NCI-H748 (cell line): ENCODE measurements at regions not wholly inside any gene's neighbourhood (a gene's known extent, or its start where the extent isn't known, plus 50 kb on each side); places are given as distances from the start of the nearest gene placed in this dataset.
"Not testable (repeated sequence)": the region's sequence is repeated elsewhere in the genome, so short reads cannot be mapped to it uniquely, and the experiment has no call there.

Source experiments
- DNase-seq: peaks from one replicate; lab custom pipeline; 2025; ENCODE audit not compliant: unreplicated experiment; lab: John Stamatoyannopoulos, UW

DNA sequence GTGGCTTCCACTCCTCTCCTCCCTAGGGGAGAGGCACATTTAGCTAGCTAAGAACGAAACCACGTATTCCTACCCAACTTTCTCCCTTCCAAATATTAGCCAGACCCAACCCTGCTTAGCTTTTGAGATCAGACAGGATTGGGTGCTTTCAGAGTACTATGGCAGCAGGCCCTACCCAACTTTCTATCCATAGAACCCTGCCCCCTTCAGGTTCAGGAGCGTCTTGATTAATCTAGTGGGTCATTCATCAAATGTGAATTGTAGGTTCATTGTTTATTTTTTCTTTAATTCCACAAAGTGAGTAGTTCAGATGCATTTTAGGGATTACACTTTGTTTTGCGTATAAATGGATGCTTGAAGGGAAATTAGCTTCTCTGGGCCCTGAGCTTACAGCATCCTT is 188.3 kb downstream of the MIB1 start:
- DNase-seq: no peak

DNA sequence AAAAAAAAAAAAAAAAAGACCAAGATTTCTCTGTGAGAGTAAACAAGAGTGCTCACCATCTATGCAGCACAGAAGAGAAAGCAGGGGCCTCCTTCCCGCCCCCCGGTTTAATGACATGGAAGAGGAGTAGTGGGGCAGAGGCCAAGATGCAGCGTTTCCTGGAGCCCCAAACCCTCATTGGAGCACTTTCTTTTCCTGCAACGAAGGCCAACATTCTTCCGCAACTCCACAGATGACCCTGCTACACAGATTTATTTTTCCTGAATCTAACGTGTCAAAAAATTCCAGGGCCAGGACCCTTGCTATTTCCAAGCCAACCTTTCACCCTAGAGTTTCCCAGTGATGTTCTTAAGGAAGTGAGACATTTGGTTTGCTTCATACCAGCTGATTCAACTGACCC is 189.6 kb downstream of the MIB1 start:
- no peak for DNase-seq

DNA sequence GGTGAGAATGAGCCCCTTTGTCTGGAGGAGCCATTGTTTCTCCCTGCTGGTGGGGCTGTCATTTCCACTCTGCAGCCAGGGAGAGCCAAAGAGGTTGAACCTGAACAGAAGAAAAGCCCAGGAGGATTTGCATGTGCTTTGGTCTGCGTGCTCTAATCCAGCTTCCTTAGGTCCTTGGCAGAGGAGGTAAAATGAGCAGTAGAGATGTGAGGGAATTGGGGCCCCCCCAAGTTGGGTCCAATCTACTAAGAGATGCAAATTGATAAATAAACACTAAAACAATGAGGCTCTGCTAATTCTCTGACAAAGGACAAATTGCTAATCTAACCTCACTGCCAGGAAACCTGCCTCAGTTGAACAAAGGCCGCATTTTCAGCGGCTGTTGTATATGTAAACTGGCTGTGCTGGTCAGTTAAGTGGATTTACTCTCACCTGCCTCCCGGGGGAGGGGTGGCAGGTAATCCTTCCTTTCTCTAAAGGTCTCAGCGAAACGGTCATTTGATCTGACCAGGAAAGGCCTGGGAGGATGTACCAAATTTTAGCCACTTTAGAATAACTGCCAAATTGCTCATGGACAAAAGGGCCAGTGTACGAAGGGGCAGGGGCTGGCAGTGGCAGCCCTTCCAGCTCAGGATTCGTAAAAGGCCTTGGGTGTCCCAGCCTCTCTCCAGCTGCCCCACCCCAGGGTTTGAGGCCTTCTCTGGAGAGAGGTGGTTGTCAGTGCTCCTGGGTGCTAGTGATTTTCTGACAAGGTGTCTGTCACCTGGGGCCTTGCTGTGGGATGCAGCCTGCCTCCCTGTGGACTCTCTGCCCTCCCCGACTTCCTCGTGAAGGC is 193.6 kb downstream of the MIB1 start:
- peak; percentile 78 for DNase-seq

DNA sequence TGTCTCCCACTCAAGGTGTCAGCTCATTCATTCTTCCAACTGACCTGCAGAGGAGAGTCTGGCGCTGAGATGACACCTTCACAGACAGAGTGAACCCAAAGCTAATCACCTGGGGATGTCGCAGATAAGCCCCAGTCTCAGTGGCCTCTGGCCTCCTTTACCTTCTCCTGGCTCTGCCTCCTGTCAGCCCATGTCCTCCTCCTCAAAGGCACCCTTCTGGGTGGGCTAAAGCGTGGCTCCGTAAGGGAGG is 194.1 kb downstream of the MIB1 start:
- no peak for DNase-seq

DNA sequence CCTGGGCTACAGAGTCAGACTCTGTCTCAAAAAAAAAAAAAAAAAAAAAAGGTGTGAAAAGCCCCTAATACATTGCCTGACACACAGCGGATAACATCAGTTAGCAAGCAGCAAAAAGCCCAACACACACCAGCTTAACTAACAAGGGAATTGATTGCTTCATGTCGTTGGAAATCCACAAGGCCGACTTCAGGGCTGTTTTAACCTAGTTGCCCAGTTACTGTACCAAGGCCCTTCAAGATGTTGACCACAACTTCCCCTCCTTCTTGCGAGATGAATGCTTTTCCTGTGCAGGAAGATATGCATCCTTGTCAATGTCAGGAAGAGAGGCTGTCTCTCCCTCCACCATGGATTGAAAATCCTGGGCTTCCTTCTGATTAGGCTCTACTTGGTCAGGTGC is 202.9 kb downstream of the MIB1 start:
- DNase-seq: no peak

DNA sequence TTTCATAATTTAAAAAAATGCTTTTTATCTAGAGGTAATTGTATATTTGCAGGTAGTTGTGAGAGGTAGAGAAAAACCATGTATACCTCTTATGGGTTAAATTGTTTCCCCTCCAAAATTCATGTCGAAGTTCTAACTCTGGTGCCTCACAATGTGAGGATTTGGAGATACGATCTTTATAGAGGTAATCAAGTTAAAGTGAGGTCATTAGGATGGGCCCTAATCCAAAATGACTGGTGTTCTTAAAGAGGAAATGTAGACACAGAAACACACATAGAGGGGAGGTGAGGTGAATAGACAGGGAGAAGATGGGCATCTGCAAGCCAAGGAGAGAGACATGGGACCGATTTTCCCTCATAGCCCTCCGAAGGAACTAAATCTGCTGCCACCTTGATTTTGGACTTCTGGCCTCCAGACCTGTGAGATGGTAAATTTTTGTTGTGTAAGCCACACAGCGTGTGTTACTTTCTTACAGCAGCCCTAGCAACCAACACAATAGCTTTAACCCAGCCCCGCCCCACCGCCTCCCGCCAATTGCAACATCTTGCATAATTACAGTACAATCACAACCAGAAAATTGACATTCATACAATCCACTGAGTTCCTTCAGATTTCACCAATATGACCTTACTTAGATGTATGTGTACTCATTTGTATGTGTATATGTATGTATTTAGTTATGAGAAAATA is 208.9 kb downstream of the MIB1 start:
- DNase-seq: no peak

DNA sequence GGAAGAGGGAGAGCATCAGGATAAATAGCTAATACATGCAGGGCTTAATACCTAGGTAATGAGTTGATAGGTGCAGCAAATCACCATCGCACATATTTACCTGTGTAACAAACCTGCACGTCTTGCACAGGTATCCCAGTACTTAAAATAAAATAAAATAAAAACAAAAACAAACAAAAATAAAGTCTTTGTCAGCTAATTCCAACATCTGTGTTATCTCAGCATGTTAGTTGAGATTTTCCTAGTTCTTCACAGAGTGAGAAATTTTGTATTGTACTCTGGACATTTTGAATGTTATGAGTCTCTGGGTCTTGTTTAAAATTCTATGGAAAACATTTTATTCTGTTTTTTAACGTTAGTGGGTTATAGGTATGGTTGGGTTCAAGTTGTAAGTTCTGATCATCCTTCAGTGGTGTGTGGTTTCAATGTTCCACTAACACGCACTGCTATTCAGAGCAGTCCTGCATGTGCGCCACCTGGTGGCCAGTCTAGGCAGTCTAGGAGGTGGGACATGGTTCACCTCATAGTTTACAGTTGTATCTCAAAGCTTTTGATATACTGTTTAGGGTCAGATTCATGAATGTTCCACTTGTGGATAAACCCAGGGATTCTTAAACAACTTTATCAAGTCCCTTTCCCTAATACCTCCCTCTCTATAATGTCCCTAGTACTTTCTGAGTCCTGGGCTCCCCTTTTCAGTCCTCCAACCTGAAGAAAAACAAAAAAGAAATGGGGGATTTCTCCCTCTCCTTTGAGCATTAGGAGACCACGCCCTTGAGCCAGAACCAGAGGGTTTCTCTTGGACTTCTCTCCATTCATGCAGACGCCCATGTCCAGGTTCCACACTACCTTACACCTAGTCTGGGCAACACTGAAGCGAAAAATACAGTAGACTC is 213.4 kb upstream of the GATA6 start:
- DNase-seq: peak; percentile 70

DNA sequence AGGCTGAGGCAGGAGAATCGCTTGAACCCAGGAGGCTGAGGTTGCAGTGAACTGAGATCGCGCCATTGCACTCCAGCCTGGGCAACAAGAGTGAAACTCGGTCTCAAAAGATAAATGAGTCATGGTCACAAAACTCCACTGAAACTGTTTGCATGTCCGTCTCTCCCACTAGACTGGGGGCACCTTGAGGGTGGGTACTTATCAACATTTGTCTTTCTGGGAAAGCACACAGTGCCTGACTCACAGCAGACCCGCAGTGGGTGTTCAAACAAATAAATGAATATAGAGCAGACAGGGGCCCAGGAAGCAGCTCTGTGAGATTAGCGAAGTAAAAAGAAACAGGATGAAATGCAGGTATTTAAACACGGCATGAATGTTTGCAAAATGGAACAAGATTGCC is 211.1 kb upstream of the GATA6 start:
- no peak for DNase-seq

DNA sequence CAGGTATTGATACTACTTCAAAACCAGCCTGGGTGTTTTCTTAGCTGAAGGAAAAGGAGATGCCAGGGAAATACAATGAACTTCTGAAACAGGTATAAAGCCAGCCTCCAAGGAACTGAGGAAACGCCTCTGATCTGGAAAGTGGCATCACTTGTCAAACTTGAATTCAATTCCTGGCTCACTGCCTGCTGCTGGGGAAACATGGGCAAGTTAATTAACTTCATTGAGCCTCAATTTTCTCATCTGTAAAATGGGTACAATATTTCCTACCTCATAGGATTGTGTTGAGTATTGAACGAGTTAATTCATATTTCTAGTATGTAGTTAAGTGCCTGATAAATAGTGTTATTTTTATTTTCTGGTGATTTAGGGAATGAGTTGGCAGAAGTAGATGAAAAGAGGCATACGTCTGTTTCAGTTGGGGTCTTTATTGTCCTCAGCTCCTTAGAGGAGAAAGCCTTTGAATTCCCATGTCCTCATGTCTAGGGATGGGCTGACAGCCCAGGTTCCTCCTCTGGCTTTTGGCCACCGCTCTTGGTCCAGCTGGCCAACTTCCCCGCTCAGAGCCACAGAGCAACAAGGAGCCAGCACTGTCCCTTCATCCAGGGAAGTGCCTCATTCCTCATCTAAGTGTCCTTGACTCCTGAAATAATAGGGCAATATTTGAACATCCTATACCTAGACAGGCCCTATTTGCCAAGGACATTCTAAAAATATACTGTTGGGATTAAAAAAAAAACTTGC is 210.5 kb upstream of the GATA6 start:
- DNase-seq: no peak

DNA sequence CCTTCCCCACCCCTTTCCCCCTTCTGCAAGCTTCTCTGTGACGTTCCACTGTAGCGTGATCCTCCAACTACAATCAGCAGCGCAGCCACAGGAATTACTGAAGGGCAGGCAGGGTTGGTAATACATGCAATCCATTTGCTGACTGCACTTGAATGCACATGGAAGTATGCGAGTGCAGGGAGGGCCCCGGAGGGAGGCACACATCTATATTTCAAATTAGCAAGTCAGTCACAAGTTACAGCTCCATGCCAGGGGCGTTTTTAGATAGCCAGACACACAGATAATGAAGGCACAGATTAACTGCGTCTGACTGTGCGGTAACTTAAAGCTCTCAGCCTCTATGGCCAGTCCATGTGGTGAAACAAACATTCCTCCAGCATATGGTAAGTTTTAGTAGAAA is 209.2 kb upstream of the GATA6 start:
- no peak for DNase-seq

DNA sequence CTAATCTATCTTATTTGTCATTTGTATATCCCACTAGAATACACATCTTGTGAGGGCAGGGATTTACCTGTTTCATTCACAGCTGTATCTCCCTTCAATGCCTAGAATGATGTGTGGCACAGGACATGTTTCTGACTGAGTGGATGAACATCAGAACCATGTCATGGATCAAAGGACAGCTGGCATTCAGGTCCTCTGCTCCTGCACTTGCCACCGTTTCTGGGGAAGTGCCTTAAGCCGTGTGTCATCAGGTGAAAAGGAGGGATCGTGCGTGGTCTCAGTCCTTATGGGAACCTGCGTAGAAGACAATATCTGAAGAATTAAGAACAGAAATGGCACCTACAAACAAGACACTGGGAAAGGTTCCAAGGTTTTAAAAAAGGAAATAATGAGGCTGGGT is 206.1 kb upstream of the GATA6 start:
- DNase-seq: no peak

DNA sequence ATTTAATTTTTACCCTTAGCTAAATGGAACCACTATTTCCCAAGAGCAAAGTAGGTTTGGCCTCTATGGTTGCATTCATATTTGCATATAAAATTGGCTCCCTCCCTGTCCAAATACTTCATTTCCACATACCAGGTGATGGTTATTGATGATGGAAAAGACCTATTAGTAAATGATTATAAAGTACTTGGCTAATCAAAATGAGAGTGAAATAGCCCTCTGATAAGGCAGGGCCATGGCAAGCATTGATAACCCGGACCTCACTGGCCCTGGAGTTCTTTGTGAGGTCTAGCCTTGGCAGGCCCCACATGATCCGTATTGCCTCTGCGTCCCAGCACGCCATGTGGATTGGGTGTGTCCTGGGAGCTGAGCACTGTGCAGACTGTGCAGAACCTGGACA is 201.1 kb upstream of the GATA6 start:
- DNase-seq: no peak

DNA sequence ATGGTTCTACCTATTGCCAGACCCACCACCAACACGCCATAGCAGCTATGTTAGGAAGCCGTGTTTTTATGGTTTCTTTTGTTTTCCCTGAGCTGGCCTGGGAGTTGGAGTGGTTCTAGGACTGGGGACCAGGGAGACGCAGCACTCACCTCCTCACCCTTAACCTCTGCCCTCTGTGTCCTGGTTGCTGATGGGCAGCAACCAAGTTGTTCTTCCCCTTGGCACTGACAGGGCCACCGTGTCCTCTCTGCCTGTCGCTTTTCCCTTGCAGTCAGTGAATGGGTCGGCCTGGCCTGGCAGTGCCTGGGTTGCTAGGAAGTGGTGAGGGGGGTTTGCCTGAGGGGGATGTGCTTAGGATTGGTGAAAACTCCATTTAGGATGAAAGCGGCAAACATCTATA is 197.1 kb upstream of the GATA6 start:
- DNase-seq: no peak

DNA sequence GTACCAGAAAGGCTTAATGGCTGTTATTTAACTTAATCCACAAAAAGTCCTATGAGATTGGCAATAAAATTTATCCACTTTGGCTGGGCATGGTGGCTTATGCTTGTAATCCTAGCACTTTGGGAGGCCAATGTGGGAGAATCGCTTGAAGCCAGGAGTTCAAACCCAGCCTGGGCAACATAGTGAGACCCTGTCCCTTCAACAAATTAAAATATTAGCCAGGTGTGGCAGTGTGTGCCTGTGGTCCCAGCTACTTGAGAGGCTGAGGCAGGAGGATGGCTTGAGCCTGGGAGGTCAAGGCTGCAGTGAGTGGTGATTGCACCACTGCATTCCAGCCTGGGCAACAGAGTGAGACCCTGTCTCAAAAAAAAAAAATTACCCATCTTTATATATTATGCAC is 193.4 kb upstream of the GATA6 start:
- not testable (repeated sequence) for DNase-seq

DNA sequence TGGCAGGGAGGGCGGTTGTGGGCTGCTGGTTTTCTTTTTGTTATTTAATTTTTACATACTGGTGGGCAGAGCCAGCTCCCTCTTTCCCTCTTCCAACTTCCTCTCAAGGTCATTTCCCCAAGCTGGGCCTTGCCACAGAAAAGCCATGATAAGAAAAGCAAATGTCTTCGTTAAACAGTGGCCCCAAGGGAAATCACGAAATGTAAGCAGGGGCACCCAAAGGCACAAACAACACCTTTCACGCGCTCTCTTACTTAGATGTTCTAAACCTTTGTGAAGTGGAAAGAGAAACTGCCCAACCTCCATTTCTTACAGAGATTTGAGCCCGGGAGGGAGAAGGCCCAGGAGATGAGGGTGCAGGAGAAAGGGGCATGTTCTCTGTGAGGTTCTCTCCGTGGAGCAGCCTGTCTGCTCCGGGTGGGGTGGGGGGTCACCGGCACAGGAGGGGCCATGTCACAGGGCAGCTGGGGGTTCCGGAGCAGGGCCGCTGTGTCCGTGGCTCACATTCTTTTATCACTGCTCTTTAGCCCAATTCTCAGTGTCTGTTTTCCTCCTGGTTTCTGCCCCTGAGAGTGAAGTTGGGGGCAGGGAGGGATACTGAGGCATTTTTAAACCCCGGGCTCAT is 190.7 kb upstream of the GATA6 start:
- no peak for DNase-seq

DNA sequence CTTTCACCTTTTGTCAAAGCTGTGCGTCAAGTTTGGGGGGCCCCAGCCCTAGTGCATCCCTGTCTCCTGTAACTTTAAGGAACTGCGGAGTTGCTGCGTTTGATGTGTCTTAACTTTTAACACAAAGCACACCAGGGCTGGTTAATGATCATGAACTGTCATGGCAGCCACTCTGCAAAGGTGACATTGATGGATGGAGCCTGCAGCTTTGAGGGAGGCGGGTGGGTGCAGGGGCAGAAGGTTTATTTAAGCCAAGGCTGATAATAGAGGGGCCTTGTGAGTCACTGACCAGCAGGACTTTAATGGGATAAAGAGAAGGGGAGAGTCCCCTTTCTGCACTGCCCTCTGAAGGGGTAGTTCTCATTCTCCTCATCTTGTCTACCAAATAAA is 190.2 kb upstream of the GATA6 start:
- DNase-seq: no peak

DNA sequence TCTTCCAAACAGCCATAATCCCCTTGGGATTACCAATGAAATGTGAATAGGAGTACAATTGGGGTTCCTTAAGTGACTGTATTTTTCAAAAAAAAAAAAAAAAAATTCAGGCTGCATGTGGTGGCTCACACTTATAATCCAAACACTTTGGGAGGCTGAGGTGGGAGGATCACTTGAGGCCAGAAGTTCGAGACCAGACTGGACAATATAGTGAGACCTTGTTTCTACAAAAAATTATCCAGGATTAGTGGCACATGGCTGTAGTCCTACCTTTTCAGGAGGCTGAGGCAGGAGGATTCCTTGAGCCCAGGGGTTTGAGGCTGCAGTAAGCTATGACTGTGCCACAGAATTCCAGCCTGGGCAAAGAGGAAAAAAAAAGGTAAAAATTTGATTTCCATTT is 189.6 kb upstream of the GATA6 start:
- no peak for DNase-seq

DNA sequence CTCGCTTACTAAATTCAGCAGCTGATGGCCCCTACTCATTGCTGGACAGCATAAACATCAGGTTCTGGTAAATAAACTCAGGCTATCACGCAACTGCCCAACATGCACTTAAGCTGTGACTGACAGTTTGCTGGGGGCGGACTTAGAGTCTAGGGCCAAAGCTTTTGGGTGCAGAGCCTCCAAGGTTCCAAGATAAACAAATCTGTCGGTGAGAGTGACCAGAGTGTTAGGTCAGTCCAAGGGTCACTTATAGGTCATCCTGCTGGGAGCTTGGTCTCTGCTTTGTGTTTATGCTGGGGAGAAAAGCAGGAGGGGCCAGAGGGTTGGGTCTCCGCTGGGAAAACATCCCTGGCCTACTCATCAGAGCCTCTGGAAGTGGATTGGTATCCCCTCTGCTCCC is 188.6 kb upstream of the GATA6 start:
- no peak for DNase-seq

DNA sequence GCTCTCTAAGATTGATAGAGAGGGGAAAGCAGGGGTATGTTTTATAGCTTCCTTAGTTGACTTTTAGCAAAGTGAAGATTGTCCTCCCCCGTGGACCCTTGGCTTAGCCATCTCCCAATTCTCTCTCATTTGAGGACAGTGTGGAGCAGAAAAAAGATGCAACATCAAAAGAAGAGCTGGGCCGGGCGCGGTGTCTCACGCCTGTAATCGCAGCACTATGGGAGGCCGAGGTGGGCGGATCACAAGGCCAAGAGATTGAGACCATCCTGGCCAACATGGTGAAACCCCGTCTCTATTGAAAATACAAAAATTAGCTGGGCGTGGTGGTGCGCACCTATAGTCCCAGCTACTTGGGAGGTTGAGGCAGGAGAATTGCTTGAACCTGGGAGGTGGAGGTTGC is 187.9 kb upstream of the GATA6 start:
- DNase-seq: not testable (repeated sequence)

DNA sequence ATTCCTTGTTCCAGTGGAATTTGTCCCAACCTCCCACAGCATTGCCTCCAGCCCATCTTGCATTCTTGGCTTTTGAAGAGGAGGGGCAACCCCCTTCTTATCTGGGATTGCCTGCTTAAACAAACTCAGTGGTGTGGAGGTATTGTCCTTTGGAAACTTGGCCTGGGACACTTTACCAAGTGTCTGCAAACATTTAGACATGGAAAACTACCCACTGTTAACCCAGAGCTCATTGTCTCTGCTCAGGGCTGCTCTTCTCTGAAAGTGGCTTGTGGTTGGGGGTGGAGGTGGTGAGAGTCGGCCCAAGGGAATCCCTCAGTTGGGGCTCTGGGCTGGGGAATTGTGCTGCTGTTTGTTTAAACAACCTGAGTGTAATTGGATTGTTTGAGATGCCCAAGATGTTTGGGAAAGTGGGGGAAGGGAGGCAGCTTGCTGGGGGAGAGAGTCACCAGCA is 178.3 kb upstream of the GATA6 start:
- no peak for DNase-seq

DNA sequence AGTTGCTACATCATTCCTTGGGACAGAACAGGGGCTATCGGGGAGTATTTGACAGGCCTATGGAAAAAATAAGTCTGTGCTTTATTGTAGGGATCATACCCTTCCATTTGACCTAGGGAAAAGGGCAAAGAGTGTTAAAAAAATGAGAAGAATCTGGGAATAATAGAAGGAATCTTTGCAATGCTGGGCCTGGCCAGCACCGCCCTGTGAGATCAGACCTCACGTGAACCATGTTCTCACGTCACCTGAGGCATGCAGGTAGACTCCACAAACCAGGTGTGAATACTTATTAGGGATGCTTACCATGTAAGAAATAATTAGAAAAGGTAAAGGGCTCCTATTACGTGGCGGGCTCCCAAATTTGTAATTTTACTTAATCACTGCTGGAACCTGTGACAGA is 177.5 kb upstream of the GATA6 start:
- no peak for DNase-seq
